Left cardiac atrium (tissue), 4 donors: ENCODE measurements at regions not wholly inside any gene's neighbourhood (a gene's known extent, or its start where the extent isn't known, plus 50 kb on each side); places are given as distances from the start of the nearest gene placed in this dataset.
A peak's percentile ranks its signal among the peaks of the same experiment; 100 is the strongest.

Experiments used
- ATAC-seq, 2 donors: fragments of 200-7000 bp; cut with Tn5 transposase; one replicate each; pipeline ENCODE4 v1.9.1; 2020; ENCODE audit warnings: mild to moderate bottlenecking in 2 of 2, moderate library complexity in 2 of 2
- DNase-seq: peaks from one replicate; pipeline ENCODE4 v3.0.0-alpha.2; 2020
- intact Hi-C, 2 donors: fragments of 100-400 bp; cut with DNase I; formaldehyde crosslinking; loops; one replicate each; pipeline versions ENCODE4 v1.14.1 to v1.15.1; 2022 to 2023
- donor health status: DM: no; HTN: yes; CAD: no.
- donor health status: DM: no; HTN: yes; CAD: no; lungs with severe emphysema.
- donor health status: DM: yes; HTN: yes; CAD: no.
- donor health status: Dilated cardiomyopathy.

DNA sequence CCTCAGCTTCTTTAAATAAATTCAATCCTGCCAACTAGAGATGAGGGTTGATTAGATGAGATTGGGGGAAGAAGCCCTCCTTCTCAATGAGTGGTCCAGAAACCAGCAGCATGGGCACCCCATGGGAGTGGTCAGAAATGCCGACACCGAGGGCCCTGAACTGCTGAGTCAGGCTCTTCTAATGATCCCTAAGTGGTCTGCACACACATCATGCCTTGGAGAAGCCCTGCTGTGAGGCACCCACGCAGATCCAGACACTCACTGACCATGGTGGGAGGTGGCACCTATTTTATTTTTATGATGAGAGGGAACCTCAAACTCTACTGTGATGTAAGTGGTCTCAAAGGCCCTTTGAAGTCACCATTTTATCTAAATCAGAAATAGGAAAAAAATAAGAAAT lies 72.3 kb upstream of the BOD1 start:
- no peak for ATAC-seq
- intact Hi-C loops, result no loop called here
- DNase-seq, result no peak

DNA sequence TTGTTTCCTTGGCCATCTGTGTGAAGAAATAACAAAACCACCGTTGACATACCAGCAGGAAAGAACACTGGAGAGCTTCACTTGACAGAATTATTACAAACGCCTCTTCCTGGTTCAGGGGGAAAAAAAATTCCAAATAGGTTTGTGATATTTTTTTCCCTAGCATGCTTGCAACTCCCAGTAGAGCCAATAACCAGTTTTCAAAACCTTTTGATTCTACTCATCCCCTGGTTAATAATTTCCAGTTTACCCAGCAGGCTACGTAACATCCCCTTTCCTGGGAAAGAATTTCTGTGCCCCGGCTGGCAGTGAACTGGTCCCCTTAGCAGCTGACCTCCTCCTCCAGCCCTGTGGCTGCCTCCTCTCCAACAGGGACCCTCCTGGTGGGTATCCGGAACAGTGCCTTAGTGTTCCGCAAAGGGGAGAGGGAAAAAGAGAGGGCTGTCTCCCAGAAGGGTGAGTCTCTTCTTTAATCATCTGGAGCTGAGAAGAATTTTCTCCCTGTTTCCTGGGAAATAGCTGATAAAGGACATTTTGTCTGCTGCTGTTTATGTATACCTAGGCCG lies 72.8 kb upstream of the BOD1 start:
- peak; percentile 42 to 44 for ATAC-seq
- no peak for DNase-seq
- intact Hi-C loops, result no loop called here

GRCh38 chr5:173689737-173690360 lies 73.4 kb upstream of the BOD1 start:
- no peak for DNase-seq
- intact Hi-C loops, result no loop called here
- peak; percentile 58 to 62 for ATAC-seq

- no peak for ATAC-seq
- intact Hi-C loops, result no loop called here
- no peak for DNase-seq
Observed at GRCh38 chr5:173691931-173692330, 75.5 kb upstream of the BOD1 start.

GRCh38 chr5:173693670-173694069 lies 77.2 kb upstream of the BOD1 start:
- no peak for DNase-seq
- intact Hi-C loops, result no loop called here
- ATAC-seq, result no peak

DNA sequence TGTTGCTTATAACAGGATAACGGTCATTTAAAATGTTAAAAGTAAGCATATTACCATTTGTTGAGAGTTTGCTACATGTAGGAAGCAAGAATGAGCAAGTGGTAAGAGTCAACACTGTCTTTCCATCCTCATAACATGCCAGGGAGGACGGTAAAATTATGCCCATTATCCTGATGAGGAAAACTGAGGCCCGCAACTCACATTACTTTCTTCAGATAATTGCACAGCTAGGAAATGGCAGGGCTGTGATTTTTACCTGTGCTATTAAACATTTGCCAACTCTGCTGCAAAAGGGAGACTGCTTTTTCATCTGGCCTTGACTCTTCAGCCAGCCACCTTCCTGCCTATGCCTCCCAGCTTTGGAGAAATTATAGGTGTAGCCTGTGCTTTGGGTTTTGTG lies 79.8 kb upstream of the BOD1 start:
- DNase-seq (no peak), ATAC-seq (no peak)
- intact Hi-C loops, result no loop called here

DNA sequence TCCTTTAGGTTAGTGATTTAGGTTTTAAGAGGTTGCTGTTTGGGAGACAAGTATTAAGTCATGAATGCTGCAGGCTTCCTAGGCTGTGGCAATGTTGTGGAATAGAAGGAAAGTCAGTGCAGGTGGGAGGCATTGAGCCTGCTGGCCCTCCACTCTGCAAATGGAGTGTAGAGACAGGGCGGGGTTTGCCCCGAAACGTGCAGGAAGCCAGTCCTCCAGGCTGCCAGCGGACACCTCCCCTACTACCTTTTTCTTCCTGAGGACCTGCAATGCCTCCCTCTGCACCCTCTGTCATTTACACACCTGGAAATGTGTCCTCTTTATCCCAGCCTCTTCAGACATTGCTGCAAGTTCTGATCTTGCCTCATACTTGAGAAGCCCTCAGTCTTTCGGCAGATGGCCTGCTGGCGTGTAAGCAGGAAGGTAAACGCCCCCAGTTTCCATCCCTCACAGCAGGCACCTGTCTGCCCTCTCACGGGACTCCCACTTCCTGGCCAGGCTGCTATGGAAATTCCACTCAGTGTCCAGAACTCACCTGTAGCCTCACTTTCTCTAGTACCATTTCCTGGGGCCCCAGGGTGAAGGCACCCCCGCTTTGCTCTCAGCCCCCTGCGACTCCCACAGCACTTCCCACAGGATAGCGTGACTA lies 81.6 kb upstream of the BOD1 start:
- DNase-seq, result no peak
- ATAC-seq, result no peak
- intact Hi-C loops, result no loop called here

- intact Hi-C loops, result no loop called here
- ATAC-seq (no peak), DNase-seq (no peak)
Observed at GRCh38 chr5:173699966-173700365, 83.5 kb upstream of the BOD1 start.

- intact Hi-C loops, result no loop called here
- no peak for DNase-seq
- no peak for ATAC-seq
Observed at GRCh38 chr5:173703466-173703865, 87.0 kb upstream of the BOD1 start.

DNA sequence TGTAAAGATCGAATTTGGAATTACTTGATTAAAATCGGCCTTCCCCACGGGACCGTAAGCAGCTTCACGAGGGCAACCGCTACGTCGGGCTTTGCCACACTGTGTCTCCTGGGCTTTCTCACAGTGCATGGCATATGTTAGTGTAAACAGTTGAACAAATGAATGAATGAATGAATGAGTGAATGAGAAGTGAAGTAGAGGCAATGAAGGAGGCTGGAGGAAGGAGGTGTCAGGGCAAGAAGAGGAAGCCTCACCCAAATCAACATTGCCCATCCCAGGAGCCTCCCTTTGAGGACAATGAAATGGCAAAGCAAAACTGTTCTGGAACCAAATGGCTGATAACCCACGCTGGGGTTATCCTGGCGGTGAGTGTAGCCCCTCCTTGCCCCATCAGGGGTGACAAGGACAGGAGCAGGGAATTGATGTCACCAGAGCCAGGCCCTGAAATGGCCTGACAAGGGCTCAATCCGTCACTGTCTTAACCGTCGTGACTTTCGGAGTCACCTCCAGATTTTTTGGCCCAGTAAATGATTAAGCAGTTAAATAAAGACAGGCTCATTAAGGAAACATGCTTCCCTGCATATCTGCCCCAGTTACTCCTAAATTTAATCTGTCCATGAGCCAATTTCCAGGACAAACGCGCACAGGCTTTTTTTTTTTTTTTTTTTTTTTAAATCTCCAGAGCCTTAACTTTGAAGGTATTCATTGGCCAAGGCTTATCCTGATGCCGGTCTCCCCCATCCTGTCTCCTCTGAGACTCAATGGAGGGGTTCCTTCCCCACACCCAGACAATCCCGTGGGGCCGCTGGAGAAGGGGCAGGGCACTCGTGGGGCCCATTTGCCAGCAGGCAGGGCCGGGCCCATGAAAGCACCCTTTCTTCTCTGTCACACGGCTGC lies 88.4 kb upstream of the BOD1 start:
- intact Hi-C loops, result loop anchor here in 1 of 2 donors (5.0 kb wide), 1 partner anchor 52 kb away; no protein-coding TSS in a partner anchor
- DNase-seq, result peak; percentile 52
- peak in 1 of 2 donors; percentile 40 for ATAC-seq

DNA sequence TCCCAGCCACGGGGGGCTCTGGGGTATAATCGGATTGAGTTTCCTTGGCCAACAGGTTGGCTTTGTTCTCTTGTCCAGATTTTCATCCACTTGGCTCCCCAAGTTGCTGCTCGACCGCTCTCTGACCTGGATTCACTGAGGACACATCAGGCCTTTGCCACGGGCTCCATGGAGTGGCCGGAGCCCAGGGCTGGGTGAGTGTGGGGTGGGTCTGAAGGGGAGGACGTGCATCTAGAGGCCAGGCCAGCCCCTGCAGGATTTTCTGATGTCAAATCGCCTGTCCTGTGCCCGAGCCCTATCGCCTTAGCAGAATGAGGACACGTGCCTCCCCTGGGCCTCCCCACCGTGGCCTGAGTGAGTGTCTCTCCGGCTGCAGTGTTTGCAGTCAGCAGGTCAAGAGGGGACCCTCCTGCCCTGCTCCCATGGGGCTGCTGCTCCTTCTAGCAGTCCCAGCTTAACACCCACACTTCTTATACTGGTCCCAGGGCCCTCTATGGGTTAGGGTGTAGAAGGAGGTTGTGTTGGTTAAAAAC lies 89.1 kb upstream of the BOD1 start:
- DNase-seq, result no peak

GRCh38 chr5:173706700-173707099 lies 90.2 kb upstream of the BOD1 start:
- intact Hi-C loops, result loop anchor here in 1 of 2 donors (5.0 kb wide), 1 partner anchor 51 kb away; no protein-coding TSS in a partner anchor
- no peak for ATAC-seq

More for the DNA sequence above, 89.1 kb upstream of the BOD1 start:
- intact Hi-C loops, result loop anchor here in 1 of 2 donors (5.0 kb wide), 1 partner anchor 52 kb away; no protein-coding TSS in a partner anchor
- peak in 1 of 2 donors; percentile 42 for ATAC-seq

GRCh38 chr5:173707392-173707791 lies 90.9 kb upstream of the BOD1 start:
- ATAC-seq (peak; percentile 86 to 89), DNase-seq (peak; percentile 64)
- intact Hi-C loops, result loop anchor here in 1 of 2 donors (5.0 kb wide), 1 partner anchor 50 kb away; no protein-coding TSS in a partner anchor

More at GRCh38 chr5:173706700-173707099, 90.2 kb upstream of the BOD1 start:
- DNase-seq, result no peak

GRCh38 chr5:173709145-173709544 lies 92.7 kb upstream of the BOD1 start:
- no peak for DNase-seq
- ATAC-seq, result no peak
- intact Hi-C loops, result loop anchor here in 1 of 2 donors (5.0 kb wide), 1 partner anchor 48 kb away; no protein-coding TSS in a partner anchor

GRCh38 chr5:173709761-173710160 lies 93.3 kb upstream of the BOD1 start:
- ATAC-seq, result no peak
- no peak for DNase-seq
- intact Hi-C loops, result loop anchor here in 1 of 2 donors (5.0 kb wide), 1 partner anchor 48 kb away; no protein-coding TSS in a partner anchor

DNA sequence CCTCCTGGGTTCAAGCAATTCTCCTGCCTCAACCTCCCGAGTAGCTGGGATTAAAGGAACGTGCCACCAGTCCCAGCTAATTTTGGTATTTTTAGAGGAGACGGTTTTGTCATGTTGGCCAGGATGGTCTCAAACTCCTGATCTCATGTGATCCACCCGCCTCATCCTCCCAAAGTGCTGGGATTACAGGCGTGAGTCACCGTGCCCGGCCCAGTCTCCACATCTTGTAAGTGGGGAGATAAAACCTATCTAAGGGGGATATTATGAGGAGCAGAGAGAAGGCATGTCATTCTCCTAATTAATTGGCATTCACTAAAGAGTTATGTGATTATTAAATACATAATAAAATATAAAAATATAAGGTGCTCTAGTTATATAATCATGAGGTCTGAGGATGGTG lies 94.1 kb upstream of the BOD1 start:
- DNase-seq (no peak), ATAC-seq (no peak)
- intact Hi-C loops, result no loop called here

GRCh38 chr5:173711466-173711865 lies 95.0 kb upstream of the BOD1 start:
- DNase-seq (no peak), ATAC-seq (no peak)
- intact Hi-C loops, result no loop called here

DNA sequence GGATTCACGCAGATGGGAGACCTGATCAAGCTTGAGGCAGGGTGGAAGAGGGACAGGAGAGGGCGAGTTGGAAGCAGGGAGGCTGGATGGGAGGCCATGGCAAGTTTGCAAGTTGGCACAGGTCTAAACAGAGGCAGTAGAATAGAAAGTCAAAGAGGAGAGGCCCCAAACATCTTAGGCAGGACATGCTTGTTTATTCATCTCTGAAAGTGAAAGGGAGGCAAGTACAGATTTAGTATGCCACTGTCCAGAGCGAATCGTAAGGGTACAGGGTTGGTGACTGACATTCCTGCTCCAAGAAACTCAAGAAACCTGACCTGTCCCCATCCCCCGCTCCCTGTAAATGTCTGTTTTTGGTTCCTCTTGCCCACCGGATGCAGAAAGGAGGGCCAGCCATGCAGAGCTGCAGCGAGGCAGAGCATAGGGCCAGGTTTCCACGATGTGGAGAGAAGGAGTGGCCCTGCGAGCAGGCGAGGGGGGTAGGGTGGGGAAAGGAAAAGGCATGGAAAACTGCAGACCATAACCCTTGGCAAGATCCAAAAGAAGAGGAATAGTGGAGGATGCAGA lies 96.2 kb upstream of the BOD1 start:
- intact Hi-C loops, result no loop called here
- no peak for ATAC-seq
- DNase-seq, result no peak
